Kidney (tissue), 13 donors: ENCODE measurements at regions not wholly inside any gene's neighbourhood (a gene's known extent, or its start where the extent isn't known, plus 50 kb on each side); places are given as distances from the start of the nearest gene placed in this dataset.

Experiments used
- DNase-seq, 5 donors: peaks; one replicate each; pipeline ENCODE4 v3.0.0-alpha.2; 2013 to 2020
- FAIRE-seq: peaks from 2 replicates; lab custom pipeline; 2012; peaks lifted over from hg19 to GRCh38; lab: Jason Lieb, UNC
- H3K27ac ChIP-seq, 2 donors: one replicate each; pipeline ENCODE4 v1.7.0; 2013; ENCODE audit warnings: low read depth in 2 of 2, low read length in 2 of 2, inconsistent platforms in 1 of 2
- H3K27me3 ChIP-seq: one replicate; pipeline ENCODE4 v1.7.1; 2013; ENCODE audit warnings: low read length, inconsistent platforms; ENCODE audit not compliant: control insufficient read depth, insufficient read depth
- H3K36me3 ChIP-seq, 3 donors: one replicate each; pipeline versions ENCODE4 v1.7.0 to v1.7.1; 2013; ENCODE audit warnings: low read length in 3 of 3, control low read depth in 1 of 3, inconsistent platforms in 1 of 3; ENCODE audit not compliant: insufficient read depth in 3 of 3, control insufficient read depth in 2 of 3
- H3K4me1 ChIP-seq, 3 donors: one replicate each; pipeline versions ENCODE4 v1.7.0 to v1.7.1; 2013; ENCODE audit warnings: low read length in 3 of 3, inconsistent platforms in 1 of 3, low read depth in 1 of 3; ENCODE audit not compliant: control insufficient read depth in 2 of 3, insufficient read depth in 2 of 3
- H3K4me3 ChIP-seq, 3 donors: one replicate each; pipeline versions ENCODE4 v1.7.0 to v1.8.1; 2013; ENCODE audit warnings: low read length in 3 of 3, control low read depth in 1 of 3, inconsistent platforms in 1 of 3
- H3K9ac ChIP-seq, 3 donors: one replicate each; pipeline versions ENCODE4 v1.7.0 to v1.7.1; 2013; ENCODE audit warnings: low read length in 3 of 3, control low read depth in 1 of 3, inconsistent platforms in 1 of 3
- H3K9me3 ChIP-seq, 3 donors: one replicate each; pipeline versions ENCODE4 v1.7.0 to v1.7.1; 2013; ENCODE audit warnings: low read length in 3 of 3, control low read depth in 1 of 3, inconsistent platforms in 1 of 3; ENCODE audit not compliant: control insufficient read depth in 2 of 3, insufficient read depth in 1 of 3
- intact Hi-C: fragments of 100-400 bp; cut with DNase I; formaldehyde crosslinking; loops from one replicate; pipeline ENCODE4 v1.11.1; 2022
- TF ChIP-seq, protein P1 (sequence below): IDR thresholded peaks from 3 replicates; pipeline ENCODE4 v1.5.1; 2012; ENCODE audit warnings: mild to moderate bottlenecking, moderate library complexity, borderline replicate concordance; ENCODE audit not compliant: insufficient read depth; ENCODE audit errors: extremely low read depth
- donor health status: control.
- donor health status: control.
- donor health status: control.
- donor health status: control.
- donor health status: control.
- donor health status: DM: yes; HTN: yes; CAD: no.
- donor health status: Normal renal cell carcinoma (clear cell type).

DNA sequence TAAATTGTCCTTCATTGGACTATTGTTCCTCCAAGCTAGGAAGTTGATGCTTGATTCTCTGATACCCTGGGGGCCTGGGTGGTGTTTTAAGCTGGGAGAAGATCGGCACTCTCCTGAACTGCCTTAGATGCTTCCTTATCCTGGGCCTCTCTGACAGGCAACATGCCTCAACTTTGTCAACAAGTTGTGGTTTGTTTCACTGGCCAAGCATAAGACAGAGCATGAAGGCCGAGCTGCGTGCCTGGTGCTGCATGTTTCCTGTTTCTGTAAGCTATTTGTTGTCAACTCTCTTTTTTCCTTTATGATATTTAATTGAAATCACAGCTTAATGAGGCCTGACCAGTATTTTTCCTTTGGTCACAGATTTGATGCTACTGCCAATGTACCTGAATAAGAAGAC lies 187.6 kb upstream of the TNC start:
- TF ChIP-seq, protein P1, sequence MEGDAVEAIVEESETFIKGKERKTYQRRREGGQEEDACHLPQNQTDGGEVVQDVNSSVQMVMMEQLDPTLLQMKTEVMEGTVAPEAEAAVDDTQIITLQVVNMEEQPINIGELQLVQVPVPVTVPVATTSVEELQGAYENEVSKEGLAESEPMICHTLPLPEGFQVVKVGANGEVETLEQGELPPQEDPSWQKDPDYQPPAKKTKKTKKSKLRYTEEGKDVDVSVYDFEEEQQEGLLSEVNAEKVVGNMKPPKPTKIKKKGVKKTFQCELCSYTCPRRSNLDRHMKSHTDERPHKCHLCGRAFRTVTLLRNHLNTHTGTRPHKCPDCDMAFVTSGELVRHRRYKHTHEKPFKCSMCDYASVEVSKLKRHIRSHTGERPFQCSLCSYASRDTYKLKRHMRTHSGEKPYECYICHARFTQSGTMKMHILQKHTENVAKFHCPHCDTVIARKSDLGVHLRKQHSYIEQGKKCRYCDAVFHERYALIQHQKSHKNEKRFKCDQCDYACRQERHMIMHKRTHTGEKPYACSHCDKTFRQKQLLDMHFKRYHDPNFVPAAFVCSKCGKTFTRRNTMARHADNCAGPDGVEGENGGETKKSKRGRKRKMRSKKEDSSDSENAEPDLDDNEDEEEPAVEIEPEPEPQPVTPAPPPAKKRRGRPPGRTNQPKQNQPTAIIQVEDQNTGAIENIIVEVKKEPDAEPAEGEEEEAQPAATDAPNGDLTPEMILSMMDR: no peak
- Histone ChIP-seq H3K9me3 (no peaks in the 10 kb centered on the region), H3K4me3 (no peak overlapping the region), H3K27ac (no peak overlapping the region), H3K36me3 (no peaks in the 10 kb centered on the region), H3K27me3 (no peaks in the 10 kb centered on the region), H3K9ac (no peak overlapping the region), H3K4me1 (no peaks in the 10 kb centered on the region)
- DNase-seq: peak in 1 of 5 donors; percentile 24
- FAIRE-seq: no peak
- intact Hi-C loops: no loop called here

DNA sequence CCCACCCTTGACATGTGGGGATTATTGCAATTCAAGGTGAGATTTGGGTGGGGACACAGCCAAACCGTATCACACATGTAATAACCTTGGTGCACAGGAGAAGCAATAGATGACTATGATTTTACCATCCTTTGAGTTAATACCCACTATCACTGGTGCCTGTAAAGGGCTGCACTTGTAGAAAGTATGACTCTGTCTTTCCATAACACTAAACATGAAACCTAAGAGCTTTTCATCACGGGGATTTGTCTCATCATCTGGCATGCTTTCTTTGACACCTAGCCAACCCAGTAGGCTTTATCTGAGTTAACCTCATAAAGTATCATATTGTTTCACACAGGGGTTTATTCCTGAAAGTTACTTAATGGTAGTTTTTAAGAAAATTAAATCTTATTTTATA lies 188.9 kb upstream of the TNC start:
- Histone ChIP-seq H3K36me3 (no peaks in the 10 kb centered on the region), H3K27me3 (no peaks in the 10 kb centered on the region), H3K27ac (no peak overlapping the region), H3K4me3 (no peak overlapping the region), H3K9ac (no peak overlapping the region), H3K4me1 (no peaks in the 10 kb centered on the region), H3K9me3 (no peaks in the 10 kb centered on the region)
- intact Hi-C loops: no loop called here
- DNase-seq (no peak), FAIRE-seq (no peak)
- TF ChIP-seq, protein P1: no peak

DNA sequence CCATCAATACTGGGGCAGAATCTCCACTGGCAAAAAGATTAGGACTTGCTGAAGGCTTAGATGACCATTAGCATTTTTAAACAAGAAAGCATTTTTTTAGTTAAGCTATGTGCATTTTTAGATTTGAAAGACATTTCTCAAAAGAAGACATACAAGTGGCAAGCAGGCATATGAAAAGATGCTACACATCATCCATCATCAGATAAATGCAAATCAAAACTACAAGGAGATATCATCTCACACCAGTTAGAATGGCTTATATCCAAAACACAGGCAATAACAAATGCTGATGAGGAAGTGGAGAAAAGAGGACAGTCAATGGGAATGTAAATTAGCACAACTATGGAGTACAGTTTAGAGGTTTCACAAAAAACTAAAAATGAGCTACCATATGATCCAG lies 195.6 kb upstream of the TNC start:
- intact Hi-C loops: no loop called here
- Histone ChIP-seq H3K27ac (no peak overlapping the region), H3K4me3 (no peak overlapping the region), H3K9ac (no peak overlapping the region), H3K36me3 (no peaks in the 10 kb centered on the region), H3K4me1 (no peaks in the 10 kb centered on the region), H3K27me3 (no peaks in the 10 kb centered on the region), H3K9me3 (no peaks in the 10 kb centered on the region)
- no peak for DNase-seq
- TF ChIP-seq, protein P1: no peak
- FAIRE-seq: no peak

DNA sequence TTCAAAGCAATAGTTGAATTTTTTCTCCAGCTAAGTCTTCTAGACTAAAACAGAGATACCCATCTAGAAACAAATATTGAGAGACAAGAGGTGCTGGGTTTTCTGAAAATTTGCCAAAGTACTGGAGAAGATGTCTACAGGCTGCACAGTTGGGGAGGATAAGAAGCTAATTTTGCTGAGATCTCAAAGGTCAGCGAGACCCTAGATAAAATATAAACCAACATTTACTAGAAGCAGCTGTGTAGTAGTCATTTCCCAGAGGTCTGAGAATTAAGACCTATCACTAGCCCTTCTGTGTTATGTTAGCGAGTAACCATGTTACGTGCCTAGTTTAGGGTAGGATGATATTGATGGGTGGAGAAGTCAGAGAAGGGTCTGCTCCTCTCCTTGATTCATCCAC lies 208.5 kb upstream of the TNC start:
- Histone ChIP-seq H3K27ac (no peak overlapping the region), H3K9ac (no peak overlapping the region), H3K27me3 (no peaks in the 10 kb centered on the region), H3K9me3 (no peaks in the 10 kb centered on the region), H3K4me3 (no peak overlapping the region), H3K36me3 (no peaks in the 10 kb centered on the region), H3K4me1 (no peaks in the 10 kb centered on the region)
- intact Hi-C loops: no loop called here
- DNase-seq (peak in 1 of 5 donors; percentile 10), FAIRE-seq (no peak)
- TF ChIP-seq, protein P1: no peak
